ENCODE measurements at regions not wholly inside any gene's neighbourhood (a gene's known extent, or its start where the extent isn't known, plus 50 kb on each side); places are given as distances from the start of the nearest gene placed in this dataset.

DNA sequence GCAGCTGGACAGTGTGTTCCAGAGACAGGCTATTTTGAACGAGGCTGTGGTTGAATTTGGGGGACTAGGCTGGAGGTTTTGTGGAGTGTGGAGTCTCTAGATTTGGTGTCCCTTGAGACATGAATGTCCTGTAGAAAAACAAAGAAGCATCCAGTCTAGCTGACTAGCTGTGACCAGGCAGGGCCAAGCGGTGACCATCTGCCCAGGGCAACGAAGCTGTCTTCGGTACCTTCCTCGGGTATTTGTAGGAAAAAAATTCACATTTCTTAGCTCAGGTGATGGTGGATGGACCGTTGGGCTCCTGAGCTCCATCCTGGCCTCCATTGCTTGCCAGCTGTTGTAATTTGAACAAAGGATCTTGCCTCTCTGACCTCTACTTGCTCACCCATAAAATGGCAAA is 557.3 kb downstream of the MIAT start:
- TF ChIP-seq, protein P1, sequence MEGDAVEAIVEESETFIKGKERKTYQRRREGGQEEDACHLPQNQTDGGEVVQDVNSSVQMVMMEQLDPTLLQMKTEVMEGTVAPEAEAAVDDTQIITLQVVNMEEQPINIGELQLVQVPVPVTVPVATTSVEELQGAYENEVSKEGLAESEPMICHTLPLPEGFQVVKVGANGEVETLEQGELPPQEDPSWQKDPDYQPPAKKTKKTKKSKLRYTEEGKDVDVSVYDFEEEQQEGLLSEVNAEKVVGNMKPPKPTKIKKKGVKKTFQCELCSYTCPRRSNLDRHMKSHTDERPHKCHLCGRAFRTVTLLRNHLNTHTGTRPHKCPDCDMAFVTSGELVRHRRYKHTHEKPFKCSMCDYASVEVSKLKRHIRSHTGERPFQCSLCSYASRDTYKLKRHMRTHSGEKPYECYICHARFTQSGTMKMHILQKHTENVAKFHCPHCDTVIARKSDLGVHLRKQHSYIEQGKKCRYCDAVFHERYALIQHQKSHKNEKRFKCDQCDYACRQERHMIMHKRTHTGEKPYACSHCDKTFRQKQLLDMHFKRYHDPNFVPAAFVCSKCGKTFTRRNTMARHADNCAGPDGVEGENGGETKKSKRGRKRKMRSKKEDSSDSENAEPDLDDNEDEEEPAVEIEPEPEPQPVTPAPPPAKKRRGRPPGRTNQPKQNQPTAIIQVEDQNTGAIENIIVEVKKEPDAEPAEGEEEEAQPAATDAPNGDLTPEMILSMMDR (IDR thresholded peaks at IDR 0.05): no peak
- no peak for TF ChIP-seq POLR2A (IDR thresholded peaks at IDR 0.05)

All from suprapubic skin (tissue), 3 donors.